NCI-H1048 (cell line): ENCODE measurements at regions not wholly inside any gene's neighbourhood (a gene's known extent, or its start where the extent isn't known, plus 50 kb on each side); places are given as distances from the start of the nearest gene placed in this dataset.

Source experiments
- DNase-seq: peaks from one replicate; lab custom pipeline; 2025; lab: John Stamatoyannopoulos, UW

DNA sequence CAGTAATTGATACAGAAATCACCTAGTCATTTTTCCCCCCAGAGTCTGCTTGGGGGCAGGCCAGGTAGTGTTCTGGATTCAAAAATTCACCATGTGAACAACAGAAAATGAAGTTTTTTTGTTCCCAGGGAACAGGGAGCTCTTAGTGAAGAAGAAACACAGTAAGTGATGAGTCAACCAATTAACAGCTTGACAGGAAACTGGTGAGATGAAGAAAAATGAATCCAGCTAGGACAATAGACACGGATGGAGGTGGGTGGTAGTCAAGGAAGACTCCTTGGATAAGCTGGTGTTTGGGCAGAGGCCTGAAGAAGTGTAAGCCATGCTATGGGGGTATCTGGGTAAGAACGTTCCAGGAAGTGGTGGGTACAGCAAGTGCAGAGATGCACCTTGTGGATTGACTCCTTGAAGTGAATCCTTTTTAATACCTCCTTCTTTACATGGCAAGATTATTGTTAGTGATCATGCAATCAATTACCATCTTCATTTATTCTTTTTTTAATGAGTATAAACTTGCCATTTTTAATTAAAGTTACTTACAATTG is 339.9 kb upstream of the RGMA start:
- no peak for DNase-seq

DNA sequence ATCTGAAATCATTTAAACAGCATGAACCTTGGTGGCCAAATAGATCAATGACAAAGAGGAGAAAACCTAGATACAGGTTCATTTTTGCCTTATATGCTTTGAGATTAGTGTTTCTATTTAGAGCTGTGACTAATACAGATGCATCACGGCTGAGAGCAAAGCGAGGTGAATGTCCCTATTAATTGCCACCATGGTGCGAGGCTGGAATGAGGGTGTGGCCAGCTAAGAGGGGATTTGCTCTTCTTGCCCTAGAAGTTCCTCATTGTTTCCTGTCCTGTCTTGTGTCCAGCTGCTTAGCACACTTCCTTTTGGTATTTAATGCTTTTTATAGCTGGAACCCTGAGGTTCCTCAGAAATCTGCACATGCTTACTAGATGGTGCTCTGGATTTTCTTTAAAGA is 339.1 kb upstream of the RGMA start:
- DNase-seq: no peak

DNA sequence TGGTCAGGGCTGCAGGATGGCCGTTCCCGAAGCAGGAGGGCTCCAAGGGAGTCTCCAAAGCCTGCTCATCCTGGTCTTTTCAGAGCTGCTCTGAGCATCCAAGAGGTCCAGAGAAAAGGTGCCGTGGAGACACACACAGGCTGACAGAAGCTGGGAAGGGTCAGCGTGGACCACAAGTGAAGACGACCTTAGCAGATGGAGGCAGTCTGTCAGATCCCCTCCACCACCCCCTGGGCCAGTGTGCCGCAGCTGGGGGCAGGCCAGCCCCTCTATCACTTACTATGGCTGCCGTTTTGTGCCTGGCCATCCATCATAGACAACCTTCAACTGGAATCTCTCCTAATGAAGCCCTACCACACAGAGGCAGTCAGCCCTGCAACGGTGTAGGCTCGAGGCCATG is 335.1 kb upstream of the RGMA start:
- no peak for DNase-seq

DNA sequence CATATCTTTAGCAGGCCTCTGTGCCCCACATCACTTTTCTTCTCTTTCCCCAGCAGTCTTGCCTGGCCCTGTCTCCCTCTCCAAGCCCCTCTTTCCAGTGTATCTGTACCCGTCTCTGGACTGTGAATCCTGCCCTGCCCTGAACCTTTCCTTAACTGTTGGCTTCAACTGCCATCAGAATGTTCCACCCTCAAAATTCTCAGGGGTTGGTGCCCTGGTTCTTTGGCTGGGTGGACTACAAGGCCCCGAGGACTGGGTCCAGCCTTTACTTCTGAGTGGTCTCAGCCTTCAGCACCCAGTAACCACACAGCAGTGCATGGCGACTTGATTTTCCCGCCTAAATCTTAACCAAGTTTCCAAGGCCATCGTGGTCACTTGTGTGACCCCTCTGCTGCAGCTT is 333.5 kb upstream of the RGMA start:
- DNase-seq: no peak

DNA sequence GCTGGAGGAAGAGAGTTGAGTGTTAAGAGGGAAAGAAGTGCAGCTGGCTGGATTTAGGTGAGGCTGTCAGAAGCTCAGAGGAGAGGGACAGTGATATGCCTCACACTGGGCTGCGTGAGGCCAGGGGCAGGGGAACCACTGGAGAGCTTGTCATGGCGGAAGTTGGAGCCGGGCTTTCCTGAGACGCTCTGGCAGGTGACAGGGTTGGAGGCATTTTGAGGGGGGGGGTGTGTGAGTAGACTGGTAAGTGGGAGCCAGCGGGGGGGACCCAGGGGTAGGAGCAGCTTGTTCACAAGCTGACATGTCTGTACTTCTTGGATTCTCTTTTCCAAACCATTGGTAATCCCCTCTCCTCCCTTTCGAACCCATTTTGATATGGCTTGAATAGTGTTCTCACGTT is 331.5 kb upstream of the RGMA start:
- no peak for DNase-seq

DNA sequence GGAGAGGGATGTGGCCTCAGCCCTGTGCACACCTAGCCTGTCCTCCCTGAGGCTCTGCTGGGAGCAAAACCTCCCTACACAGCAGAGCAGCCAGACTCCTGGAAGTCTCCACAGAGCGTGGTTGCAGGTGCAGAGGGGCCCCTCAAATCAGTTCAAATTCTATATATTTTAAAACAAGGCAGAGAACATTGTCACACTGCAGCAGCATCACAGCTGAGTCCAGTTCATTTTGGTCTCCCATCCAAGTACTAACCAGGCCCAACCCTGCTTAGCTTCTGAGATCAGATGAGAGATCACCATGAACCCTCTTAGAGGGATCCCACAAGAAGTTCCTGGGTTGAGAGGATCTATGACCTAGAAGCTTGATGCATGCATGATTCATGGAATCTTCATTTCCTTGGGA is 331.0 kb upstream of the RGMA start:
- DNase-seq: no peak

DNA sequence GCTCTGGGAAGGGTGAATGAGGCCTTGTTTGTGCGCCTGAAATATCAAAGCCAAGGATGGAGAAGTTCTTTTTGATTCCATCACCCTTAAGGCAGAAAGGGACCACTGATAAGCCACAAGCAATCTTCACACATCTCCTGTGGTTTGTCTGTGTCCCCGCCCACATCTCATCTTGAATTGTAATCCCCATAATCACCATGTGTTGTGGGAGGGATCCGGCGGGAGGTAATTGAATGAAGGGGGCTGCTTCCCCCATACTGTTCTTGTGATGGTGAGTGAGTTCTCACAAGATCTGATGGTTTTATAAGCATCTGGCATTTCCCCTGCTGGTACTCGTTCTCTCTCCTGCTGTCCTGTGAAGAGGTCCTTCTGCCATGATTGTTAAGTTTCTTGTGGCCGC is 329.6 kb upstream of the RGMA start:
- DNase-seq: no peak

DNA sequence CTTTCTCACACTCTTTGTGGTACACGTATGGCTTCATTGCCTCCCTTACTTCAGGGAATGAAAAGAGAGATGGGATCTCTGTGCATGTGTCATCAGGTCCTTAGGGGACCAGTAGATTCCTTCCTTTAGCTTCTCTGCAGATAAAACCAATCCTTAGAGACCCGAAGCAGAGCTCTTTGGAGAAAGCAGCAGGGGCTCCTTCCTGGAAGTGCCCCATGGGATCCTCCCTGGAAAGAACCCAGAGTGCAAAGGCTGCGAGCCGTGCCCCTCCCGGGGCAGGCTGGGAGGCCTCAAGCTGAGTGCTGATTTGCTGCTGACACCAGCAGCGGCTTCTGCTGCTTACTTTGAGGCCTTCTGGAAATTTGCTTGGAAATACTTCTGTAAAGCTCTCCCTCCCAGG is 328.6 kb upstream of the RGMA start:
- no peak for DNase-seq

DNA sequence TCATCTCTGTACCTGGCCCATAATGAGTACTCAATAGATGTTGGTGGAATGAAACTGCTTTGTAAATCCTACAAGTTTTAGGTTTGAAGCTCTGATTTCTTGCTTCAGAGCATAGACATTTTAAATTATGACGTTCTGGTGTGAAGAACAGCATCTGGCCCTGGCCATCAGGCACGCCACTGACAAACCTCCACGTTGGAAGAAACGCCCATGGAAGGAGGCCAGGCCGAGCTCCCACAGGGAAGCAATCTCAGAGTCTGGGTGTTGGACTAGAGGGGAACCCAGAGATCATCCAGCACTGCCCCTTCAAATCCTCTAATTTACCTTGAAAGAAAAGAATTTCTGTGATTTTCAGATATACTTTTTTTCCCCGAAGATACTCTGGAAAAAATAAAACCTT is 328.1 kb upstream of the RGMA start:
- DNase-seq: no peak

DNA sequence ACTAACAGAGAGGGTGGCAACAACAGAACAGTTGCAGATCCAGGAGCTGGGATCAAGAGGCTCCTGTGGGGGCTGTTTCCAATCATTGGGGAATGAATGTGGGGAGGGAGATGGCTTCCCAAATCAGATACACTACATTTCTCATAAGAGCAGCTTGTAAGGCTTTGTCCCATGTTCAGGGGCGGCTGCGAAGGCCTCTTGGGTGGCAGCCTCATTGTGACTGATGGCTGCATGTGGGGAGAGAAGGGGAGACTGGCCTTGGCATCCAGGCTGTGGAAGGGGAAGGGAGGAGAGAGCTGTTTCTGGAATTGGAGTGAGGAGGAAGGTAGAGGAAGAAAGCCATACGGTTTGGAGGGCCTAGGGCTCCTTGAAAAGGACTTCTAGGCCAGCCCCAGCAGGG is 326.6 kb upstream of the RGMA start:
- DNase-seq: no peak

DNA sequence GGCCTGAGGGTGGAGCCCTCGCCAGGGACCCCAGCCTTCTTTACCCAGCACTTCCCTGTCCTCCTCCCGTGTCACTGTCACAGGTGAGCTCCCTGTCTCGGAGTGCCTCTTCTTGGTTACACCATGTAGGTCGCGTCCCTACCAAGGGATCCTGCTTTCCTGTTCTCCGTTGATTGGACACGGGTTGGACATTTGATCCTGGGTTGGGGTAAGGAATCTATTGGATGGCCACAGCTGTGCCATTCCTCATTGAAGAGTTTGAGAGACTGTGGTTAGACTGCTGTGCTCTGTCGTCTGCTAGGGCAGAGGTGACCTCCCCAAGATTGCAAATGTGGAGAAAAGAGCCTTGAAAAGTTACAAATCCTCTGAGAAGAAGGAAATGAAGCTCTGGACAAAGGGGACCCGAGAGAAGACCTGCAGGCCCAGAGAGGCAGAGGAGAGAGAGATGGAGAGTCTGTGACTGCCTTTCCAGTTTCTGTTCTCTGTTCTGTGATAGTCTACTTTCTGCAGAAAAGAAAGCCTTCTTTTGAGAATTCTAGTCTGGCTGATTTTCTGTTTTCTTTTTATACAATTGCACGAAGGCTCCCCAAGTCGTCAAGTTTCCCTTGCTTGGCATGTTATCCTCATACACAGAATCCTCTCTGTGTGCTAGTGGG is 325.7 kb upstream of the RGMA start:
- no peak for DNase-seq

DNA sequence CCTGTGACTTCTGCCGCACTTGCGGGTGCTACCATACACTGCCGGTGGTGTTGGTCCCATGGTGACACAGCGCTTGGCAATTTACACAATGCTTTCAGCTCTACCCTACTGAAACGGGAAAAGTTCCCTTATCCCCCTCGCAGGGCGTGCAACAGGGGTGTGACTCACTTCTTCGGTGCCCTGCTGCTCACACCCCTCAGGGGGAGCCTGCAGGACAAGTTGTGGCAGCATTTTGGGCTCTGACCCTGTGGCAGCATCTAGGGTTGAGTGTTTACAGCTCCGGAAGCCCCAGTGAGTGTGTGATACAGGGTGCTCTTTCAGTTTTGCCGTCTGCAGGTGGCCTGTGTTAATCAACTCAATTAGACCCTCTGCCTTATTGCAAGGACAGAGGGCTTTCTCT is 324.7 kb upstream of the RGMA start:
- DNase-seq: no peak

DNA sequence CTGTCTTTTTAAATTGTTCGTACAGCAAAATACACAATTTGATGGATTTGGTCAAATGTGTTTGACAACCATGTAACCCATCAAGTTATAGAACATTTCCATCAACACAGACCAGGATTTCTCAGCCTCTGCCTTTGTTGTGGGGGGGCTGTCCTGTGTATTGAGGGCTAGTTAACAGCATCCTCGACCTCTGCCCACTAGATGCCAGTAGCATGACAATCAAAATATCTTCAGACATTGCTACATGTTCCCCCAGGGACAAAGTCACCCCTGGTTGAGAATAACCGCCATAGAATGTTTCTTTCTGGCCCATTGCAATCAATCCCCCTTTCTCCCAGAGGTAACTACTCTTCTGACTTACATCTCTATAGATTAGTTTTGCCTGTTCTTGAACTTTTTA is 310.1 kb upstream of the RGMA start:
- DNase-seq: no peak

DNA sequence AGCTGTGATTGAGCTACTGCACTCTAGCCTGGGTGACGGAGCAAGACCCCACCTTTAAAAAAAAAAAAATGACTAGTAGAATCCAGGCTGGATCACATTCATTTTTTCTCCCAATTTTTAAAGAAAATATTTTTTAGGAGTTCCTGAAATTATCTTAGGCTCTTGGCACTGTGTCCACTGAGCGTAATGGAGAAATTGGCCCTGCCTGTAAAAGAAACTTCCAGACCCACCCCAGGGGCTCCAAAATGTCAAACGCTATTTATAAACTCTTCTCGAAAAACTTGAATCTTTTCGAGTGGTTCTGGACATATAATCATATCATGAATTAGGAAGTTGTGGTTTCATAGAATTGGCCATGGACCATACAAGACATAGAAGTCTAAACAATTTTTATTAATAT is 300.2 kb upstream of the RGMA start:
- DNase-seq: no peak

DNA sequence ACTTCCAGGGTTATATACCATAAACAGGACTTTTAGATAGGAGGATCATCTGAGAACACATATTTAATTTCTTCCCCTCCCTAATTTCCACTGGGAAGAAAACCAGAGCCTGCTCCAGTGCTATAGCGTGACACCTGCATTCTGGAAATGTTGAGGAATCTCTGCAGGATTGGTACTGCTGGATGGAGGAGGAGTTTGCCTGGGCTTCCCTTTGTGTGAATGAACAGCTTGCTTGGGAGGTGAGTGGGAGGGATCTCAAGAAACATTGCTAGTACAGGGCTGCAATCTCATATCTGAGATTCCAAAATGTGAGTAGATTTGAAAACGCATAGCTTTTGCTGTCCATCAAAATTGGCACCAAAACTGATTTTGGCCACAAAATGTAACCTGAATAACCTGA is 295.9 kb upstream of the RGMA start:
- DNase-seq: no peak

DNA sequence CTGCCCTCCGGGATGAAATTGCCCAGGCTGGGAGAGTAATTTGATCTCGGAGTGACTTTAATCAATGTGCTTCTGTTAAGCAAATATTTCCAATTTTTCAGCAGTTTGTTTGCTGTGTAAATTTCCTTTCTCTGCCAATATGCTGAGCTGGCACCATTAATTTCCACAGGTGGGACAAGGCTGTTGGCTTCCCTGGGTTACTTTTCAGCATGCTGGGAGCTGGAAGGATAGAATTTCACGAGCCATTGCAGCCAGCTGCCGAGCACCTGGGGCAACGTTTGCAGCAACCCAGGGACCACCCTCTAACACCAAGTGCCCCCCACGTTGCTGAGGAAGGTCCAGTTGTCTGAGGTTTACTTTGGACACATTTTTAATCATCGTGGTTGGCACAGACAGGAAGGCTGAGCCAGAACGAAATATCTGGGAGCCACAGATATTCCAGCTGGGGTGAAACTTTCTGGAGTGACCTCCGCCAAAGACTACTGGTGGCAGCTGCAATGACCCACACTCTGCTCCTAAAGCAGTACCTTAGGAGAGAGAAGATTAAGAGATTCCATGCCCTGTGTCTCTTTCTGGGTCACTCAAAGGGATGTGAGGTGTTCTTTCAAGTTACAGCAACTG is 293.3 kb upstream of the RGMA start:
- DNase-seq: no peak

DNA sequence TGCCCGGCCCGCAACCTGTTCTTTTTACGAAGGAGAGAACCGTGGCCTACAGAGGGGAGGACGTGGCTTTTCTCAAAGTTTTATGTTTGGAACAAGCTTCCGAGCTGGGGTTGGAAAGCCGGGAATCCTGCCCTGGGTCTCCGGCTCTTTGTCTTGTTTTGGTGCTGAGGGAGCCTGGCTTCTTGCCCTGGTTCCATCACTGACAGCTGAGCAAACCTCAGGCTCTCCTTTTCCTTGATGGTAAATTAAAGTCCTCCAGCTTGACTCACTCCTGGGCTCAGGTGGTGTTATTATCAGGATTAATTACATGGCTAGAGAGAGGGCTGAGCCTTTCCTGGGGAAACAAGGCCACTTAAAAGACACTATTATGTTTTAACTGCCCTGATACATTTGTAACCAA is 289.5 kb upstream of the RGMA start:
- no peak for DNase-seq

DNA sequence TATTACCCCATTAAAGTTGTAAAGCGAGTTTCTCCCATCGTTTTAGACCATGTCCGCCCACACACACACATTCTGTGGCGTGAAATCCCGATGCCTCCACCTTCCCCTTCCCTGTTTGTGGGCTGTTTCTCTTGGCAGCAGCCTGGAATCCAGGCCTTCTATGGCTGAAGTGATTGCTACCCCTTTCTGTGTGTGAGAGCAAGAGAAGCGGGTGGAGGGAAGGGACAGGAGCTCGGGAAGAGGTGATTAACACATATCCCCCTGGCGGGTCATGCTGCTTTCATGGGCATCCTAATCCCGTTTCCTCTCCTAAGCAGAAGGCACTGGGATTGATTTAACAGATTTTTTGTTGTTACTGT is 283.8 kb upstream of the RGMA start:
- DNase-seq: no peak

DNA sequence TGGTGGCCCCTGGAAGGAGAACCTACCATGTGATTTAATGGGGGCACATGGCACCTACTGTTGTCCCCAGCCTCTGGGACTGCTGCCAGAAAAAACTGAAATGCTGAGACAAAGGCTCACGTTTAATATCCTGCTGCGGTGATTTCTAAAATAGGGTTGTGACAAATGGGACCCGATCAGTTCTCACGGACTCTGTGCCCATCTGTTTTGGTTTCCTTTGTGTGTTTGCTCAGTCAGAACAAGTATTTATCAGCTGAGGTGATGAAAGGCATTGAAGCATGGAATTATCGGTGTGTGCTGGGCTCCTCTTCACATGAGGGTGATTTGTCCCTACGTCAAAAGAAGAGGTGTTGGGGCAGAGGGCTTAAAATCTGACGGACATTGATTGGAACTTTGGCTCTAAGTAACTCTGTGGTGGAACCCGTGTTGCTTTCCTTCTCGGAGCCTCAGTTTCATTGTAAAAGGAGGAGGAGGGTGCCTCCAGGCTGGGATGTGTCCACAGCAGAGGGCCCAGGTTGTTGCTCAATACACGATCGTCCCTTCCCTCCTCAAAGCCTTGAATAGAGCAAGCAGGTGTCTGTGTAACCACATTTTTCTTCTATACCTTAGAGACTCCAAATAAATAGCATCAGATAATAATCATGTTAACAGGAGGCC is 283.3 kb upstream of the RGMA start:
- no peak for DNase-seq

DNA sequence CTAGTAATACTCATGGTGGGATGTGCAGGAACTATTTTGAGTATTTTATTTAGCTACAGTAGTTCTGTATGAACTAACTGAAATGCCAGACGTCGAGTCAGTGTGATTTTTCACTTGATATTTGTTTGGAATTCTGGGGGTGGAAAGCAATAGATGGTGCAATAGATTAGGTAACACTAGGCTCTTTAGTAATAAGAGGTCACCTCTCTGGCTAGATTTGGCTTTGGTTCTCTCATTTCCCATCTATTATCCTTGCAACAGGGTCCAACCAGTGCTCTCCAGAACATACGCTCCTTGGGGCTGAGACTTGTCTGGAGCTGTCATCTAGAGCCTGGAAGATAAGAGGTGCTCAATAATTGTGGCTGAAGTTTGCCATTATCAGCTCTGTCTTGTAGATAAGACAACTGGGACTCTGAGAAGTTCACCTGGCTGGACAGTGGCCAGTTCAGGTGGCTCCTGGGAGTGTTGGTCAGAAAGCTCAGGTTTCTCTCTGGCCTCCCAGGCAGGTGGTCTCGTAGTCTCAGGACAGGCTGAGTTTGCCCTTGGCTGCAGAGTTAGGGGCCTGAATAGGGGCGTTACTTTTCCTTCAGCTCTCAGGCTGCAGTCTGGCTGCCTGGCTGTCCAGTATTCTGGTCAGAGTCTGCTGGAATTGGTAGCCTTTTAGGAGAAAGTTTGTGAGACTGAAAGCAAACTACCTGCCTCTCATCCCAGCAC is 277.5 kb upstream of the RGMA start:
- DNase-seq: no peak

DNA sequence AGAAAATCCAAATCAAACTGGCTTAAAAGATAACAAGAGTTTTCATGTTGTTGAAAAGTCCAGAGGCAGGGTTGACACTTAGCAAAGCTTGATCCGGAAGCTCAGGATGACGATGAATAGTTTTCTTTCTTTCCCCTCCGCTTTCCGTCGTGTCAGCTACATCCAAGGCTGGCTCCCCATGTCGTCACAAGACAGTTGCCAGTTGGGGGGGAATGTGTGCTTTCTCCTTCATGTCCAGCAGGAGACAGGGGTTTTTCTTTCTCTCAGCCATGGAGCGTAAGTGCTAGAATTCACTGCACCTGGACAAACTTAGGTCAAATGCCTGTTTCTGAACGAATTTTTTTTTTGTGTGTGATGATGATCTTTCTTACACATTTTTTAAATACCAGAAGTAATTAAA is 273.8 kb upstream of the RGMA start:
- DNase-seq: no peak

DNA sequence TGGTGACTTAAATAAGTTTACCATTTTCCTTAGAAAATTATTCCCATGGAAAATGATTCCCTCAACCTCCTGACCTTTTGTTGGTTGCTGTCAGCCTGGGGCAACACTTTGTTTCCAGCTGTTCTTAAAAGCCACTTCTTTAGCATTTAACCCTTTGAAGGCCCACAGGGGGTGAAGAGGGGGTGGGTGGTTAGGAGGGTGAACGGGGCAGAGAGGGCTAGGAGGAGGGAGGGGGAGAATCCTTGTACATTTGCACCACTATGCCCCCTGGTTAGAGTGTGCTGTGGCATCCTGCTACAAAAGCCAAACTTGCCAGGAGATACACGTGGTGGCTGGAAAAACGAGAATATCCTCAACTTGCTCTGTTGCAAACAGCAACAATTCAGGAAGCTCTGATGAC is 273.2 kb upstream of the RGMA start:
- no peak for DNase-seq

DNA sequence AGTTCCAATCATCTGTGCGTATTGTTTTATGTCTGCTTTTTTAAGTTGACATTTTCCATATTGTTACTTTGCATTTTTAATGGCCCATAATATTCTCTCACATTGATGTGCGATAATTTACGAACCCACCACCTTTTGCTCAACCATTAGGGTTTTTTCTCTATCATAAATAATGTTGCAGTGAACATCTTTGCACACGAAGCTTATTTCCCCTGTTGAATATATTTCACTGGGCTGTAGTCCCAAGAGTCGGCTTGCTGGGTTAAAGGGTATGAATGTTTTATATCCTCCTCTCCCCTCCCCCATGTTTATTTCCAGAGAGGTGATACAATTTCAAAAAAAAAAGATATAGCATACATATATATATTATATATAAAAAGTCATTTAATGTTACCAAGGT is 272.7 kb upstream of the RGMA start:
- no peak for DNase-seq
